ENCODE measurements at regions not wholly inside any gene's neighbourhood (a gene's known extent, or its start where the extent isn't known, plus 50 kb on each side); places are given as distances from the start of the nearest gene placed in this dataset.
A peak's percentile ranks its signal among the peaks of the same experiment; 100 is the strongest.
"Not testable (repeated sequence)": the region's sequence is repeated elsewhere in the genome, so short reads cannot be mapped to it uniquely, and the experiment has no call there.

- H3K4me1 Mint-ChIP-seq (ENCODE audit: low read depth); H3K36me3 Mint-ChIP-seq (ENCODE audit: low read depth); ATAC-seq; POLR2A ChIA-PET; H3K9me3 Mint-ChIP-seq (ENCODE audit: insufficient read depth); H3K27me3 Mint-ChIP-seq (ENCODE audit: low read depth); CTCF ChIA-PET; DNase-seq; H3K27ac Mint-ChIP-seq; H3K4me3 Mint-ChIP-seq: not testable (repeated sequence)
Measured at GRCh38 chr21:6039224-6039623, 4482.2 kb upstream of the TPTE start.

GRCh38 chr21:6040095-6040494, 4481.3 kb upstream of the TPTE start:
- H3K27me3 Mint-ChIP-seq (ENCODE audit: low read depth); H3K4me3 Mint-ChIP-seq; CTCF ChIA-PET; H3K36me3 Mint-ChIP-seq (ENCODE audit: low read depth); H3K9me3 Mint-ChIP-seq (ENCODE audit: insufficient read depth); DNase-seq; POLR2A ChIA-PET; H3K27ac Mint-ChIP-seq; ATAC-seq; H3K4me1 Mint-ChIP-seq (ENCODE audit: low read depth): not testable (repeated sequence)

GRCh38 chr21:6043430-6044275, 4477.7 kb upstream of the TPTE start:
- CTCF ChIA-PET; H3K4me1 Mint-ChIP-seq (ENCODE audit: low read depth); H3K27ac Mint-ChIP-seq; H3K4me3 Mint-ChIP-seq; H3K9me3 Mint-ChIP-seq (ENCODE audit: insufficient read depth); H3K36me3 Mint-ChIP-seq (ENCODE audit: low read depth); H3K27me3 Mint-ChIP-seq (ENCODE audit: low read depth); POLR2A ChIA-PET; DNase-seq: not testable (repeated sequence)
- peak; percentile 51 for ATAC-seq

GRCh38 chr21:6044695-6045094, 4476.7 kb upstream of the TPTE start:
- DNase-seq; H3K4me3 Mint-ChIP-seq; H3K27ac Mint-ChIP-seq; POLR2A ChIA-PET; H3K4me1 Mint-ChIP-seq (ENCODE audit: low read depth); CTCF ChIA-PET; ATAC-seq; H3K36me3 Mint-ChIP-seq (ENCODE audit: low read depth); H3K27me3 Mint-ChIP-seq (ENCODE audit: low read depth); H3K9me3 Mint-ChIP-seq (ENCODE audit: insufficient read depth): not testable (repeated sequence)

- POLR2A ChIA-PET; H3K4me1 Mint-ChIP-seq (ENCODE audit: low read depth); CTCF ChIA-PET: not testable (repeated sequence)
Measured at GRCh38 chr21:6049930-6050329, 4471.5 kb upstream of the TPTE start.

GRCh38 chr21:6052109-6052508, 4469.3 kb upstream of the TPTE start:
- not testable (repeated sequence) for DNase-seq; H3K27ac Mint-ChIP-seq; H3K36me3 Mint-ChIP-seq (ENCODE audit: low read depth)

More at GRCh38 chr21:6049930-6050329, 4471.5 kb upstream of the TPTE start:
- ATAC-seq; H3K9me3 Mint-ChIP-seq (ENCODE audit: insufficient read depth); H3K27me3 Mint-ChIP-seq (ENCODE audit: low read depth); H3K27ac Mint-ChIP-seq; H3K36me3 Mint-ChIP-seq (ENCODE audit: low read depth); DNase-seq; H3K4me3 Mint-ChIP-seq: not testable (repeated sequence)

GRCh38 chr21:6053145-6053544, 4468.2 kb upstream of the TPTE start:
- H3K9me3 Mint-ChIP-seq (ENCODE audit: insufficient read depth); H3K27me3 Mint-ChIP-seq (ENCODE audit: low read depth); CTCF ChIA-PET; H3K4me1 Mint-ChIP-seq (ENCODE audit: low read depth); H3K27ac Mint-ChIP-seq; ATAC-seq; H3K4me3 Mint-ChIP-seq; H3K36me3 Mint-ChIP-seq (ENCODE audit: low read depth); POLR2A ChIA-PET; DNase-seq: not testable (repeated sequence)

More at GRCh38 chr21:6052109-6052508, 4469.3 kb upstream of the TPTE start:
- H3K4me3 Mint-ChIP-seq; ATAC-seq; CTCF ChIA-PET; H3K27me3 Mint-ChIP-seq (ENCODE audit: low read depth); POLR2A ChIA-PET; H3K9me3 Mint-ChIP-seq (ENCODE audit: insufficient read depth); H3K4me1 Mint-ChIP-seq (ENCODE audit: low read depth): not testable (repeated sequence)

GRCh38 chr21:6058997-6059396, 4462.4 kb upstream of the TPTE start:
- DNase-seq; CTCF ChIA-PET; H3K27me3 Mint-ChIP-seq (ENCODE audit: low read depth); H3K4me3 Mint-ChIP-seq; POLR2A ChIA-PET; H3K9me3 Mint-ChIP-seq (ENCODE audit: insufficient read depth); H3K4me1 Mint-ChIP-seq (ENCODE audit: low read depth); H3K27ac Mint-ChIP-seq; H3K36me3 Mint-ChIP-seq (ENCODE audit: low read depth); ATAC-seq: not testable (repeated sequence)

GRCh38 chr21:6060054-6060681, 4461.2 kb upstream of the TPTE start:
- H3K36me3 Mint-ChIP-seq (ENCODE audit: low read depth); H3K27ac Mint-ChIP-seq; H3K9me3 Mint-ChIP-seq (ENCODE audit: insufficient read depth): not testable (repeated sequence)

GRCh38 chr21:6066320-6066985, 4454.9 kb upstream of the TPTE start:
- H3K4me3 Mint-ChIP-seq; DNase-seq; H3K27ac Mint-ChIP-seq; POLR2A ChIA-PET; ATAC-seq; H3K36me3 Mint-ChIP-seq (ENCODE audit: low read depth); H3K27me3 Mint-ChIP-seq (ENCODE audit: low read depth); H3K4me1 Mint-ChIP-seq (ENCODE audit: low read depth); CTCF ChIA-PET; H3K9me3 Mint-ChIP-seq (ENCODE audit: insufficient read depth): not testable (repeated sequence)

More at GRCh38 chr21:6060054-6060681, 4461.2 kb upstream of the TPTE start:
- H3K27me3 Mint-ChIP-seq (ENCODE audit: low read depth); CTCF ChIA-PET; H3K4me1 Mint-ChIP-seq (ENCODE audit: low read depth); POLR2A ChIA-PET; H3K4me3 Mint-ChIP-seq; DNase-seq; ATAC-seq: not testable (repeated sequence)

GRCh38 chr21:6068098-6068831, 4453.1 kb upstream of the TPTE start:
- H3K4me3 Mint-ChIP-seq; H3K4me1 Mint-ChIP-seq (ENCODE audit: low read depth); H3K27ac Mint-ChIP-seq; H3K9me3 Mint-ChIP-seq (ENCODE audit: insufficient read depth); H3K36me3 Mint-ChIP-seq (ENCODE audit: low read depth); DNase-seq; CTCF ChIA-PET; H3K27me3 Mint-ChIP-seq (ENCODE audit: low read depth); ATAC-seq; POLR2A ChIA-PET: not testable (repeated sequence)

GRCh38 chr21:6070213-6070612, 4451.2 kb upstream of the TPTE start:
- CTCF ChIA-PET; H3K9me3 Mint-ChIP-seq (ENCODE audit: insufficient read depth); H3K4me1 Mint-ChIP-seq (ENCODE audit: low read depth); H3K27me3 Mint-ChIP-seq (ENCODE audit: low read depth); ATAC-seq; H3K4me3 Mint-ChIP-seq; H3K36me3 Mint-ChIP-seq (ENCODE audit: low read depth); POLR2A ChIA-PET; DNase-seq: not testable (repeated sequence)
- H3K27ac Mint-ChIP-seq, result peak overlapping the region; percentile 84
